Thoracic aorta (tissue), 2 donors: ENCODE measurements at regions not wholly inside any gene's neighbourhood (a gene's known extent, or its start where the extent isn't known, plus 50 kb on each side); places are given as distances from the start of the nearest gene placed in this dataset.

ENCODE experiments used
- ATAC-seq: fragments of 150-250 bp; one replicate; pipeline ENCODE4 v1.8.0; 2017; ENCODE audit warnings: low read depth; ENCODE audit not compliant: insufficient number of reproducible peaks, low FRiP score
- DNase-seq: peaks from one replicate; pipeline ENCODE4 v3.0.0-alpha.2; 2020; ENCODE audit warnings: low spot score
- H3K27ac ChIP-seq, 2 donors: fragments of 200-600 bp; sonication (generic); 1 replicate in 1 of 2; 2 replicates in 1 of 2; pipeline ENCODE4 v1.5.1; 2016; ENCODE audit warnings: mild to moderate bottlenecking in 2 of 2, moderate library complexity in 2 of 2
- H3K27me3 ChIP-seq: fragments of 200-600 bp; sonication (generic); replicated peaks from 2 replicates; pipeline ENCODE4 v1.6.0; 2016; ENCODE audit warnings: mild to moderate bottlenecking; ENCODE audit not compliant: insufficient read depth
- H3K36me3 ChIP-seq: fragments of 200-600 bp; sonication (generic); one replicate; pipeline ENCODE4 v1.5.1; 2016
- H3K4me1 ChIP-seq, 2 donors: fragments of 200-600 bp; sonication (generic); 1 replicate in 1 of 2; 2 replicates in 1 of 2; pipeline versions ENCODE4 v1.5.1 to v1.6.0; 2016; ENCODE audit warnings: low read depth in 2 of 2, mild to moderate bottlenecking in 1 of 2; ENCODE audit not compliant: control insufficient read depth in 1 of 2
- H3K4me3 ChIP-seq: fragments of 200-600 bp; sonication (generic); 2 replicates; pipeline ENCODE4 v1.5.1; 2016; ENCODE audit warnings: mild to moderate bottlenecking
- H3K9me3 ChIP-seq: fragments of 200-600 bp; sonication (generic); 2 replicates; pipeline ENCODE4 v1.5.1; 2016
- TF ChIP-seq, protein P1 (sequence below): fragments of 200-600 bp; sonication (generic); IDR thresholded peaks from one replicate; pipeline ENCODE4 v1.5.1; 2019; ENCODE audit warnings: antibody characterized with exemption

GRCh38 chr3:24670871-24671270, 176.2 kb upstream of the THRB start:
- TF ChIP-seq, protein P1, sequence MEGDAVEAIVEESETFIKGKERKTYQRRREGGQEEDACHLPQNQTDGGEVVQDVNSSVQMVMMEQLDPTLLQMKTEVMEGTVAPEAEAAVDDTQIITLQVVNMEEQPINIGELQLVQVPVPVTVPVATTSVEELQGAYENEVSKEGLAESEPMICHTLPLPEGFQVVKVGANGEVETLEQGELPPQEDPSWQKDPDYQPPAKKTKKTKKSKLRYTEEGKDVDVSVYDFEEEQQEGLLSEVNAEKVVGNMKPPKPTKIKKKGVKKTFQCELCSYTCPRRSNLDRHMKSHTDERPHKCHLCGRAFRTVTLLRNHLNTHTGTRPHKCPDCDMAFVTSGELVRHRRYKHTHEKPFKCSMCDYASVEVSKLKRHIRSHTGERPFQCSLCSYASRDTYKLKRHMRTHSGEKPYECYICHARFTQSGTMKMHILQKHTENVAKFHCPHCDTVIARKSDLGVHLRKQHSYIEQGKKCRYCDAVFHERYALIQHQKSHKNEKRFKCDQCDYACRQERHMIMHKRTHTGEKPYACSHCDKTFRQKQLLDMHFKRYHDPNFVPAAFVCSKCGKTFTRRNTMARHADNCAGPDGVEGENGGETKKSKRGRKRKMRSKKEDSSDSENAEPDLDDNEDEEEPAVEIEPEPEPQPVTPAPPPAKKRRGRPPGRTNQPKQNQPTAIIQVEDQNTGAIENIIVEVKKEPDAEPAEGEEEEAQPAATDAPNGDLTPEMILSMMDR, result no peak
- H3K27me3 ChIP-seq, result no peaks in the 10 kb centered on the region
- H3K9me3 ChIP-seq, result no peaks in the 10 kb centered on the region
- H3K4me3 ChIP-seq, result no peak overlapping the region
- ATAC-seq (no peak), DNase-seq (no peak)
- no peaks in the 10 kb centered on the region for H3K36me3 ChIP-seq
- H3K4me1 ChIP-seq, result no peaks in the 10 kb centered on the region
- no peak overlapping the region for H3K27ac ChIP-seq

DNA sequence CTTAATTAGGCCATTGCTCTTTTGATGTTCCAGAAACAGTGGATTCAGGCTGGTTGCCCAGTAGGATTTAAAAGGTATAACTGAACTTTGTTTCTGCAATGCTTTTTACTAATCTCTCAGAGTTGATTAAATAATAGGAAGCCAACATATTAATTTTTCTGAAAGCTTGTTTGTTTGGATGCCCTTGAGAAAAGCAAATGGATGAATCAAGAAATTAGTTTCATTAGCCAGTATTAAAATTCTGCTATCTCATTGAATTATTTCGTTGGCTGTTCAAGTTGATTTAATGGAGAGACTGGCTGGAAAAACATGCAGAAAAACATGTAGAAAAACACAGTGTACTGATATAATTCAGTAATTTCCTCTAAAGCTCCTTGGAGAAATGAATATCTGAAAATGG, 178.9 kb upstream of the THRB start:
- TF ChIP-seq, protein P1, result no peak
- peaks cover 0 to 11% of the 10 kb centered on the region in 2 donors for H3K4me1 ChIP-seq
- H3K9me3 ChIP-seq, result no peaks in the 10 kb centered on the region
- H3K4me3 ChIP-seq, result no peak overlapping the region
- H3K27ac ChIP-seq, result no peak overlapping the region
- DNase-seq, result no peak
- no peaks in the 10 kb centered on the region for H3K36me3 ChIP-seq
- no peak for ATAC-seq
- no peaks in the 10 kb centered on the region for H3K27me3 ChIP-seq

DNA sequence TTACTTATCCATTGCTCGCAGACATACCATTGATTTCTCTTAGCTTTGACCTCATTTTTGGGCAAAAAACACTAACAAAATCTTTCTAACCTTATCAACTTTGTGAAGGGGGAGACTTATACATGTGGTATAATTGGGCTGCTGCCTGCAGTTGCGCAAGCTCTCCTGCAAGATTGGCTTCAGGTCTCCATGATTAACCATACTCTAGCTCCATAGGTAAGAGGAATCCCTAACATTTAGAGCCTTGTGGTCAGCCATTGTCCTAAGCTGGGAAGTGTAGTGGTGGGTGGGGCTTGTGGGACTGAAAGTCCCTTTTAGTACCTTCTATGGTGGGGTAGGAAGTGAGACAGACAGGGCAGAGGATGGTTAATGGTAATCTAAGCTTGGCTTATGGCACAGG, 179.6 kb upstream of the THRB start:
- DNase-seq, result no peak
- Histone ChIP-seq H3K4me3 (no peak overlapping the region), H3K9me3 (no peaks in the 10 kb centered on the region), H3K4me1 (peaks cover 0 to 17% of the 10 kb centered on the region in 2 donors), H3K27me3 (no peaks in the 10 kb centered on the region), H3K36me3 (no peaks in the 10 kb centered on the region), H3K27ac (no peak overlapping the region)
- TF ChIP-seq, protein P1, result no peak
- no peak for ATAC-seq

DNA sequence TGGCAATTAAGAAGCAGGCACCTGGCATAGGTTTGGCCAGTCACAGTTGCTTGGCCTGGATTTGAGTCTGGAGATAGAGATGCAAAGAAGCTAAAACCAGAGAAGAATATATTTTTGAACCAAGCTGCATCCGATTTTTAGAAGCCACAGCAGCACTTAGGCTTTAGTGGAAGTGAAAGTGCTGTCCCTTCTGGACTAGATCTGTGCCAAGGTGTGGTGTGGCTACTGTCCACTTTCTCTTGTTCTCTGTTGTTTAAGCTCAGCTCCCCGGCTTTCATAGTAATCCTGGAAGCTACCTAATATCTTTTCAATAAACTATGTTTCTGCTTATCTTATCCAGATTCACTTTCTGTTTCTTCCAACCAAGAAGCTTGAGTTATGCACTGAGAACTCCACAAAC, 183.4 kb upstream of the THRB start:
- peak overlapping the region; percentile 45 for H3K4me3 ChIP-seq

GRCh38 chr3:24678421-24678865, 183.8 kb upstream of the THRB start:
- TF ChIP-seq, protein P1, result no peak
- Histone ChIP-seq H3K27ac (peak overlapping the region in 1 of 2 donors; percentile 24), H3K9me3 (no peaks in the 10 kb centered on the region), H3K27me3 (no peaks in the 10 kb centered on the region), H3K4me1 (peaks cover 0 to 35% of the 10 kb centered on the region in 2 donors), H3K36me3 (no peaks in the 10 kb centered on the region), H3K4me3 (peak overlapping the region; percentile 45)
- no peak for DNase-seq
- no peak for ATAC-seq

More for the DNA sequence above, 183.4 kb upstream of the THRB start:
- no peaks in the 10 kb centered on the region for H3K9me3 ChIP-seq
- no peaks in the 10 kb centered on the region for H3K36me3 ChIP-seq
- ATAC-seq, result no peak
- peaks cover 0 to 31% of the 10 kb centered on the region in 2 donors for H3K4me1 ChIP-seq
- TF ChIP-seq, protein P1, result no peak
- DNase-seq, result no peak
- H3K27ac ChIP-seq, result peak overlapping the region in 1 of 2 donors; percentile 24
- H3K27me3 ChIP-seq, result no peaks in the 10 kb centered on the region
